GM18870 (cell line): ENCODE measurements at regions not wholly inside any gene's neighbourhood (a gene's known extent, or its start where the extent isn't known, plus 50 kb on each side); places are given as distances from the start of the nearest gene placed in this dataset.

Experiments
- ATAC-seq: cut with Tn5 transposase; IDR thresholded peaks from one replicate; pipeline ENCODE4 v1.9.1; 2021; ENCODE audit warnings: moderate library complexity; ENCODE audit not compliant: unreplicated experiment

DNA sequence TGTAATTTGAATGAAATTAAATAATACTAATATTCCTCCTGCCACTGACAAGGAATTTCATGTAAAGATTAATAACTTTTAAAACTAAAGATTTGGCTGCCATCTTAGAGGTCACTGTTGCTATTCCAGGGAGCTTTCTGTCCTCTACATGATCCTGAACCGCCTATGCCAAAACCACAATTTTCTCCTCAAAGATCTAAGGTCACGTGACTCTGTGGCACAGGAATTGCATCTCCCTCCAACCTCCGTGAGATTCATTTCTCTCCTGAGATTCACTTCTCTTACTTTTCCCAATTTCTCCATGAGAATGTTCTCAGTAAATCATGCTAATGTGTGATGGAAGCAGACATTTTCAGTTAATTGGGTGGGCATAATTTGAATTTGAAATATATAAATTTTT is 379.6 kb upstream of the TSHZ2 start:
- no peak for ATAC-seq

DNA sequence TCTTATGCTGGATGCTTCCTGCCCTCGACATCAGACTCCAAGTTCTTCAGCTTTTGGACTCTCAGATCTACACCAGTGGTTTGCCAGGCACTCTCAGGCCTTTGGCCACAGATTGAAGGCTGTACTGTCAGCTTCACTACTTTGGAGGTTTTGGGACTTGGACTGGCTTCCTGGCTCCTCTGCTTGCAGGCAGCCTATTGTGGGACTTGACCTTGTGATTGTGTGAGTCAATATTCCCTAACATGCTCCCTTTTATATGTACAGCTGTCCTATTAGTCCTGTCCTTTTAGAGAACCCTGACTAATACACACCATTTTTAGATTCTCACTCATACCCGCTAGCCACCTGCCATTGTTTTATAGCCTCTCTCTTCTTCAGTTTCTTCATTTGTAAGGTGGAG is 382.1 kb upstream of the TSHZ2 start:
- no peak for ATAC-seq

DNA sequence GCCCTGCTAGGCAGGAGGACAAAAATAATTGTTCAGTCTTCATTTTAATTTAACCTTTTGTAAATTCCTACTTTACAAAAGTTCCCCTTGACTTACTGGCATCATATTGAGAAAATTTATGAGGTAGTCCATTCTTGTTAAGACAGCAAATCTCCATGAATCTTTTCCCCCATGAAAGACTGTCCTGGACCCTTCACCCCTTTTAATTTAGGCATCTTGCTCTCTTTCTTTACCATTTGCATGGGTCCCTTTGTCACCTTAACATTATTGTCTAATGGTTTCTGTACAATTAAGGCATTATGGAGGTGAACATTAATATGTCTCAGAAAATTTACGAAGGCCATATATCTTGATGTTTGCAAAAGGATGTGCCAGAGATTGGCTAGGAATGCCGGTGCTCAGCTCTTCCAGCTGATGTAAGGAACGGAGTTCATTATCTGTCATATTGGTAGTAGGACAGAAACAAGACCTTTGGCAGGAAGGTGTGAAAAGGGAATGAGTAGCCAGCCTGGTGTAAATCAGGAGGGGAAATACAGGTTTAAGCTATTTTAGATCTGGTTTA is 382.8 kb upstream of the TSHZ2 start:
- ATAC-seq = no peak

DNA sequence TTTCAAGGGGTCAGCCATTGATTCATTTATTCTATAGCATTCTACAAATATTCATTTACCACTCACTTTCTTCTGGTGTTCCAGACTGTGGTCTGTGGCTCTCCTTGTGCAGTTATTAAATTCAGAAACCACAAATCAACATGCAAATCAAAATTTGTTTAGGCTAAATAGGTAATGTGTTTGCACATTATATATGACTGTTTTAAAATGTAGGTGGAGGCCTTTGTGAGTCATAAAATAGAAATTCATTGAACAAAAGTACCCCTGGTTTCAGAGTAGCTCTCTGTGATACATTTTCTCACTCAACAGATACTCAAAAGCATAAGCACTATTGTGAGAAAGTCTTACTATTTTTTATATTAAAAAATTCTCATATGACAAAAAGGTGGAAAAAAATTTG is 385.5 kb upstream of the TSHZ2 start:
- ATAC-seq = no peak

DNA sequence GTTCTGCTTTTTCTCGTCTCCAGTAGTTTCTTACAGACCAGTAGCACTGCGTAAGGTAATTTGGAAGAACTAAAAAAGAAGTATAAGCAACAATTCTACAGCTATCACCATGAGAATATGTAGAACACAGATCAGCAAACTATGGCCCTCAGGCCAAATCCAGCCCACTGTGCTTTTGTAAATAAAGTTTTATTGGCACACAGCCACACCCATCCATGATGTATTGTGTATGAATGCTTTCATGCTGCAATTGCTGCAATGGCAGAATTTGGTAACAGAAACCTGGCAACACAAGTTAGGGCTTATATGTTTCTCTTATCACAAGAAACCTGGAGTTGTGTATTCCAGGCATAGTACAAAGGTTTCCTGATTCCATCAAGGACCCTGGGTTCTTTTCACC is 386.8 kb upstream of the TSHZ2 start:
- no peak for ATAC-seq

DNA sequence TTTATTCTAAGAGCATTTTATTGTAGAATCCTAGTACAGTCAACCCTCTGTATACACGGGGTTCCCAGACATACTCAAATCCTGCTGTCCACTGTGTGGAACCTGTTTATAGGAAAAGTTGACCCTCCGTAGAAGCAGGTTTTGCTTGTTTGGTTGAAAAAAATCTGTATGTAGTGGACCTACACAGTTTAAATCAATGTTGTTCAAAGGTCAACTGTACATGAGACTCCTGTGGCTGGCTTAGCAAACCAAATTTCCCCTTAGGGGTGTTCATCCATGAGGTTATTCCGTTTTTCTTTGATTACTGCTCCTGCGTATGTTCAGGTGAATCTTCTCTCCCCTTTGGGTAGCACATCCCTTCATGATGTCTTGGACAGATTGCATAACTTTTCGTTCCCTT is 387.0 kb upstream of the ZFP64 start:
- no peak for ATAC-seq

DNA sequence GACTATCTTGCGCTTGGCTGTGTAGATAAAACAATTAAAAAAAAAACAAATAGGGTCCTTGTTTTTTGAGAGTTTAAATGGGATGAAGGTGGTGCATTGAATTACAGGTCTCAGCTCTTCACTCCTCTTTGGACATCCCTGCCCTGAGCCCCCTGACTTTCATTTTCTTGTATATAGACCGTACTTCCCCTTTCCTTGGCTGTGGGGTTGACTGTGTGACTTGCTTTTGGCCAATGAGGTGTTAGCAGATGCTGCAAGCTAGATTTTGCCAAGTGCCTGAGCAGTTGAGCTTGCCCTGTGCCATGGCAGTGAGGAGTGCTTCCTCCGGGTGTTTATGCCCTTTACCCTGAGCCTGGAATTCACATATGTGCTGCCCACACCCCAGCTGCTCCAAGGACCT is 386.1 kb upstream of the ZFP64 start:
- ATAC-seq = no peak

DNA sequence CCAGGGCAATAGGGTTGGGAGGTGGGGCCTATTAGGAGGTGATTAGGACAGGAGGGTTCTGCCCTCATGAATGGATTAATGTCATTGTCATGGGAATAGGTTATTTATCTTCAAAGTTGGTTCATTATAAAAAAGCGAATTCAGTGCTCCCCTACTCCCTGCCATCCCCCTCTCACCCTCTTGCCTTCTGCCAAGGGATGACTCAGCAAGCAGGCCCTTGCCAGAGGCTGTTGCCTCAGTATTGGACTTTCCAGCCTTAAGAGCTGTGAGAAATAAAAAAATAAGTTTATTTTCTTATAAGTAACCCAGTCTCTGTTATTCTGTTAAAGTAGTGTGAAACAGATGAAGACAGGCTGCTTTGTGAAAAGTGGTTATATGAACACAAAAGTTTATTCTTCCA is 381.1 kb upstream of the ZFP64 start:
- ATAC-seq = no peak

DNA sequence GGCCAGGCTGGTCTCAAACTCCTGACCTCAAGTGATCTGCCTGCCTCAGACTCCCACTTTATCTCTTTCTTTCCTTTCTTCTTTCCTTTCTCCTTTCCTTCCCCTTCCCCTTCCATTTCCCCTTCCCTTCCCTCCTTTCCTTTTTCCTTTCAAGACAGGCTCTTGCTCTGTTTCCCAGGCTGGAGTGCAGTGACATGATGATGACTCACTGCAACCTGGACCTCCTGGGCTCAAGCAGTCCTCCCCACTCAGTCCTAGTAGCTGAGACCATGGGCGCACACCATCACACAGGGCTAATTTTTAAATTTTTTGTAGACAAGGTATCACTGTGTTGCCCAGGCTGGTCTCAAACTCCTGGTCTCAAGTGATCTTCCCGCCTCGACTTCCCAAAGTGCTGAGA is 377.6 kb upstream of the ZFP64 start:
- no peak for ATAC-seq

DNA sequence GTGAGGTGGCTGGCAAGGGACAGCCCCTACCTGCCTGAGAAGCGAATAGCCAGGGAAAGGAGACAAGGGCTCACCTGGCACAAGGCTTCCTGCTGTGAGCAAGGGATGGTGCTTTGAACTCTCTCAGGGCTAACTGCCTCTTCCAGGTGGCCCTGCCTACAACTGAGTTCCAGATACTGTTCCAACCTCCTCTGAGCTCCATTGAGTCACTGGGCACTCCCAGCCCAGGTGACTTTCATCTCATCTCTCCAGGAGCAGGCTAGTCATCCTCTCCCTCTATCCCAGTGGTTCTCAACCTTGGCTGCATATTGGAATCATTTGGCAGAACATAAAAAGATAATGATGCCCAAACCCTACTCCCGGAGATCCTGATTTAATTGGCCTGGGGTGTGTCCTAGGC is 374.0 kb upstream of the ZFP64 start:
- no peak for ATAC-seq

DNA sequence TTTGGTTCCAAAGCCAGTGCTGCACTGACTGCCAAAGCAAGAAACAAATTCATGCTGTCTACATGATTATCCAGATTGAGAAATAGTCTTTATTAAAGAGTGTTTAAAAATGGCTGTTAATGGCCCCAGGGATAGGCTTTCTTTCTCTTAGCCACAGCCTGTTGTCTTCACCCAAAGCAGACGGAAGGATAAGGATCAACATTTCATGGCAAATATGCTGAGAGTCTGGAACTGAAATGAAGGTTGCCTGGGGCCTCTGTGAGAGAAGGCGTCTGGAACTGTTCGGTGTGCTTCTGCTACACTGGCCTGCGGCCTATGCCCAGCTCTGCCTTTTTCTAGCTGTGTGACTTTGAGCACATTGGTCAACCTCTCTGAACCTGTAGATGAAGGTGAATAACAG is 373.0 kb upstream of the ZFP64 start:
- ATAC-seq = no peak

DNA sequence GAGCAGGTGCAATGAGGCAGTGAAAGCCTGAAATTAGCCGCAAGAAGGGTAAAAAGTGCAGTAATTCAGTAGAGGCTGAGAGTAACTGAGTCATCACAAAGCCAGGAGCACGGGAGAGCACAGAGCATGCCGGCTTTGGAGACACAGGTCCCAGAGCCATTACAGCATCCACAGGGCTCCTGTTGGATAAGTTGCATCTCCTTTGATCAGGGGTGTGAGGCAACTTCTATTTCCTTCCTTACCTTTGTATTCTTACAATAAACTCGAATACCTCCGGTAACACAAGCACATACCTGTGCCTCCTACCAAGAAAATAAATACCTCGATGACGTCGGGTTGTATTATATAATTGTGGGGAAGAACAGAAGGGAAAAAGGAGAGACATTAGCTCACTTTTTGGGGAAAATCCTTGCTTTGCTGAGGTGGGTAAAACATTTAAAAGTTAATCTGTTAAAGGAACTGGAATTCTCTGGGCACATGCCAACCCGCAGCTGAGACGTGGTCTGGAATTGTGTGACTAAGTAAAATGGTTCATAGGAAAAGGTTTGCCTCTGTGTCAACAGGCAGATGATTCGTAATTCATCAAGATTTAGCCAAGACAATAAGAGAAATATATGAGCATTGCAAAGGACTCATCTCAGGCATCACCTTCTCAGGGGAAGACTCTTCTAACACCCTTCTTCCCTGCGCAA is 360.7 kb upstream of the ZFP64 start:
- no peak for ATAC-seq

DNA sequence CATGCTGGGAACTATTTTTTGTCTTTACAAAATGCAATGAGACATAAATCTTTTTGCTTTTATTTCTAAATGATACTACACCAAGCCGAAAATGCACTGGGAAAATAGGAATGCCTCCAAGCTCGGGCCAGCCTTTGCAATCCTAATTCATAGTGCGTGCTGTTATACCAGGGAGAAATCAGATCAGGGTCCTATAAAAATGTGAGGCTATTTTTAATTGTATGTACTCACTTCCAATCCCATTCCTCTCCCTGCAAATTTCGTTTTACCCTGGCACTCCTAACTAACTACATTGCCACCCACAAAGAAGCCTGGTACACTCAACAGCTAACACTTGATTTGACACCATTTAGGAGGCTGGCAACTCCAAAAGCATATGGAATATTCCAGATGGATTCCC is 350.6 kb upstream of the ZFP64 start:
- no peak for ATAC-seq

DNA sequence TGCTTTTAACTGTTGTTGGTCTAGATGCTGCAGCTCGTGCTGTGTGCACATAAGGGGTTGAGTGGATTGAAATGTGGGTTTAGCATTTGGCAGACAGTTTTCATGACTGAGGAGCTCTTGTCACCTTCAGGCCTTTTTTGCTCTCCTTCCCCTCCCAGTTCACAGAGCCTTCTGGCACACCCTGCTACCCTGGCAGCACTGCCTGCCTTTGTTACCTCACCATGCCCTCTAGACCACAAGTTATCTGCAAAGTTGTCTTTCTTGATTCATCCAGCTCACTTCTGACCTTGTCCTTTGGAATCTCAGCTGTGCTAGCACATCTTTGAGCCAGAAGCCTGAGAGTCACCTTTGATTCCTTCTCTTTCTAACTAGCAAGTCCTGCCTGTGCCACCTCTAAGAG is 348.9 kb upstream of the ZFP64 start:
- ATAC-seq = no peak

DNA sequence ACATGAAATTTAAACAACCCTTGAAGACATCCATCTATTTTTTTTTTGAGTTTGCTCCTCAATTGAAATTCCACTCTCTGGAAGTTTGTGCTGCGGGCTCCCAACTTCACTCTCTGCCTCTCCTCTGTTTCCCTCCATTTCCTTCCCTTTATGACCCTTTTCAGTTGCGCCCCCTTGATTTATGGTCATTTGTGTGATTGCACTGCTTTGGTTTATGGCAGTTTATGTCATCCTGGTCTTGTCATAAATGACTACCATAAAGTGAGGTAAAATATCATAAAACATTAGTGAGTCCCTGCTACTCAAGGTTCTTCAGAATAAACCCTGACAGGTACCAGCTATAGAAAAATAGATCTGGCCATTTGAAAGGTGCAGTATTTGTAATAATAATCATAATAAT is 348.3 kb upstream of the ZFP64 start:
- ATAC-seq = no peak

DNA sequence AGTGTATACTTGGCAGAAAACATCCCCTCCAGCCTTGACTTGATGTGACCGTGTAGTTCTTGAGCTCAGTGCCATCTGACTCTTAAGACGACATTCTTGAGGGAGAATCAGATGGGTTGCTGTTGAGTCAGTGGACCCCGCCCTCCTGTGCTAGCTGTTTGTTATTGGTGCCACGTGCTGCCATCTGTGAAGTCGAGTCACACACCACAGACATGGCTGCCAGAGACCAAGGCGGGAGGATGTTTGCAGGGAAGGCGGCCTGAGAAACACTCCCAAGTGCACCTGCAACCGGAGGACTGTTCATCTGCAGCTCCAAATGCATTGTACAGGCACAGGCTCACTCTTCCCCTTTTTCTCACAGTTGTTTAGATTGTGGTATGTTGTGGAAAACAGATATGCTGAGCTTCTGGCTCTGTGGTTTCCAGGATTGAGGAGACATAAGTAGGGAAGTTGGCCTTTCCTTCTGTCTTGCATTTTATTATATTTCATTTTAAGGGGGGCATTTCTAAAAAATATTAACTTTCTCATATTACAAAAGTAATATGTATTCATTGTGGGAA is 345.3 kb upstream of the ZFP64 start:
- no peak for ATAC-seq

DNA sequence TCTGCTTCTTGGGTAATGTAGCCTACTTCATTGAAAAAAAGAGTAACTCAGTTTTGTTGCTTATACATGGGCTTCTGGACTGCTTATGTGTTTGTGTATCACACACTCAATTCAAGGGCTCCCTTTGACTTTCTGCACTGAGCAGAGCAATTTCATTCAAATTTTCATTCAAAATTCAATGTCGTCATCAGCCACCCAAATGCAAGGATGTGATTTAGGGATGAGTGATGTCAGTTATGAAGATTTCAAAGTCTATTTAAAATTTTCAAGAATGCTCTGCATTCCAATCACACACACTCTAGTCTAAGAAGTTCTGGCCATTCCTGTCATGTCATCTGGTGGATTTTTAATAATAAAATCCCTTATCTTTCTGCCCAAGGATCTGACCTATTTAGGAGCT is 344.5 kb upstream of the ZFP64 start:
- ATAC-seq = no peak

DNA sequence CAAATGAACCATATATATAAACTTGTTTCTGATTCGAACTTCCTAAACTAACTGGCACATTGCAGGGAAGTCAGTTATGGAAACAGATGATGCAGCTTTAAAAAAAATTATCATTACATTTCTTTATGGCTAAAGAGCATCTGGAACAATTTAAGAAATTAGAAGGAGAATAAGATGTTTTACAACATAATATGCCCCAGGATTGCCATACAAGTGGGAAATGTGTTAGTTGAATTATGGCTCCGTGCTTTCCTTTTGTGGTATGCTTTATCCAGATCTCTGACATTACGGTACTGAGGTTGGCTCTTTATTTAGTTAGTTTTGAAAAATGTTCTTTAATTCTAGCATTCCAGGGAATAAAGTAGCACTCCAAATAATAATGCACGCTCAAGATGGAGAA is 343.0 kb upstream of the ZFP64 start:
- ATAC-seq = no peak

DNA sequence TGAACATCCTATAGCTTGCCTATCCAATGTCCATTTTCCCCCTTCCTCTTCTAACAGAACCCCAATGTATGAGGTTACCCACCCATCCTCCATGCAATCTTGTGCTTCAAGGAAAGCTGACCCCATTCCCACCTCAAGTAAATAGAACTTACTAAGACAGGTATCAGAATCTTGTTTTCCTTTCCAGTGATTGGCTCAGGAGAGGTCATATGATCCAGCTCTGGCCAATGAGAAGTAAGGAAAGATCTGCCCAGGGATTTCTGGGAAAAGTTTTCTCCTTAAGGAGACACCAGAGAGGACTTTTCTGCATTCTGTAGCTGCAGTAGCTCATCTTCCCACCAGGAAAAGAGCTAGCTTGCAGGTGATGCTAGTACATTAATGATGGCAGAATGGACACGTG is 341.8 kb upstream of the ZFP64 start:
- ATAC-seq = no peak

DNA sequence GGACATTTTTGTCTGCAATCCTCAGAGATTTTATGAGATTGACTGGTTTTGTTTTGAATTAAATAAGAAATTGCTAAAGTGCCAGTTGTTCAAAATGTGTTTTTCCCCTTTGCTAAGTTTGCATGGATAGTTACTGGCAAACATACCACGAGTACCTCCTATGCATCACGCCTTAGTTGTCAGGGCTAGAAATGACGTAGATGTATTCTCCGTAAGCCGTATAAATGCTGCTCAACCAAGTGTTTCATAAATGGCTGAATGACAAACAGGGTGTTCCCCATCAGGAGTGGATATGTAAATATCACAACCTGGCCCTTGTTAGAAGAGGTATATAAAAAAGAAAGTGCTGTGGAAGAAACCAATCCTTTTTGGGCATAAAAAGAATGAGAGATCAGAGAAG is 341.1 kb upstream of the ZFP64 start:
- ATAC-seq = no peak

DNA sequence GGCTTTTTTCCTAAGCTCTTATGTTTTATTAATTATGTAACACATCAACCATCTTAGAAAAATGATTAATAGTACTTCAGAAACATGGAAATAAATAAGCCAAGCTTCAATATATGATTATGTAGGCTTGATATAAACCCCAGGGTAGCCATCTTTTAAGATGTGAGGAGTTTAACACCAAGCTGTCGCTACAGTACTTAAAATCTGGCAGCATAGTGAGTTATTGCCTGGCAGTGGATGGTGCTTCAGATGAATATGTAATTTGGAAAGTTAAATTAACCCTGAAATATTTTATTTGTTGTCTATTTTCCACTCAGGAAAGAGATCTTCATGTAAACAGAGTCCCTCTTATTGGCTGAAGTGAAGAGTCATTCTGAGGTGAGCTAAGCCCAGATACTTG is 339.0 kb upstream of the ZFP64 start:
- ATAC-seq = no peak

DNA sequence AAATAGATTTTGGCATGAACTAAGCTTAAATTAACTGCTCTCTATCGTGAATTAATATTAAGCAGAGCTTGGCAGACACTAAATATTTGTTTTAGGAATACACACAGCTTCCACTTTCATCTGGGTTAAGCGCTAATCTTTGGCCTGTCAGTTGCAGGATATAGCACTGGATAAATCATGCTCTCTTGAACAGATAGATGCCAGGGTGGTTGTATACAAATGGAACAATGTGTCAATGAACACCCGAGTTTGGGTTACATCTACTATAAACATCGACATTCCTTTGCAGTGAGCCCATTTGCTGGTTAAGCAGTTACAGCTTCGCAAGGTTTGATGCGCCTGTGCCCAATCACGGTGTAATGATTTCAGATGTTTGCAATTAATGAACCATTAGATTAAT is 338.2 kb upstream of the ZFP64 start:
- no peak for ATAC-seq

DNA sequence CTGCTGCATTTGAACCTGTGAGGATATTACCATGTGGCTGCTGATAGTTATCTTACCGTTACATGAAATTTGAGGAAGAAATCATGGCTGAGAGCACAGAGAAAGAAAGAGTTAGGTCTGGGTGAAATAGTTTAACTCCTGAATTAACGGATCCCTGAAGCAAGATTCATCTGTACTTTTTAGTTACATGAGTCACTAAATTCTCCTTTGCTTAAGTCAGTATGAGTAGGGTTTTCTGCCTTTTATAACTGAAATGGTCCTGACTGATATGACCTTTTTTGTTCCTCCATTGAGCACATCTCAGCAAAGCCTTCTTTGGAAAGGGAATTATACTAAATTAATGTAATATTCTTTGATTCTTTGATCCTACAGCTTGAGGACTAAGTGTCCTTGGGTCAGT is 333.3 kb upstream of the ZFP64 start:
- ATAC-seq = no peak
